ENCODE measurements at regions not wholly inside any gene's neighbourhood (a gene's known extent, or its start where the extent isn't known, plus 50 kb on each side); places are given as distances from the start of the nearest gene placed in this dataset.
"Not testable (repeated sequence)": the region's sequence is repeated elsewhere in the genome, so short reads cannot be mapped to it uniquely, and the experiment has no call there.

- ATAC-seq (no peak), DNase-seq (ENCODE audit: low spot score) (no peak)
- Mint-ChIP-seq H3K27ac (no peak overlapping the region), H3K36me3 (peaks cover 10% of the 10 kb centered on the region), H3K9me3 (peaks cover 41% of the 10 kb centered on the region), H3K4me3 (no peak overlapping the region), H3K4me1 (no peaks in the 10 kb centered on the region), H3K27me3 (ENCODE audit: low read depth) (no peaks in the 10 kb centered on the region)
- no peak for TF ChIP-seq ZNF396 (CRISPR knock-in tag; IDR thresholded peaks at IDR 0.05; ENCODE audit: borderline replicate concordance)
- TF ChIP-seq ZNF219 (CRISPR knock-in tag; IDR thresholded peaks at IDR 0.05; ENCODE audit: borderline replicate concordance) = no peak
- TF ChIP-seq ATF1 (CRISPR knock-in tag; IDR thresholded peaks at IDR 0.05) = no peak
- TF ChIP-seq ZBTB43 (CRISPR knock-in tag; IDR thresholded peaks at IDR 0.05) = no peak
- no peak for TF ChIP-seq ZNF317 (CRISPR knock-in tag; IDR thresholded peaks at IDR 0.05; ENCODE audit: borderline replicate concordance, low read depth)
- TF ChIP-seq NR2C2 (CRISPR knock-in tag; IDR thresholded peaks at IDR 0.05) = no peak
- no peak for TF ChIP-seq HMGA2 (CRISPR knock-in tag; IDR thresholded peaks at IDR 0.05)
- no peak for TF ChIP-seq TP53 (CRISPR knock-in tag; IDR thresholded peaks at IDR 0.05)
- no peak for TF ChIP-seq NR1H2 (CRISPR knock-in tag; IDR thresholded peaks at IDR 0.05)
- POLR2A ChIA-PET = no interaction called here
- CTCF ChIA-PET = no interaction called here
Measured at GRCh38 chr7:54439391-54439790, 102.8 kb upstream of the VSTM2A start.

DNA sequence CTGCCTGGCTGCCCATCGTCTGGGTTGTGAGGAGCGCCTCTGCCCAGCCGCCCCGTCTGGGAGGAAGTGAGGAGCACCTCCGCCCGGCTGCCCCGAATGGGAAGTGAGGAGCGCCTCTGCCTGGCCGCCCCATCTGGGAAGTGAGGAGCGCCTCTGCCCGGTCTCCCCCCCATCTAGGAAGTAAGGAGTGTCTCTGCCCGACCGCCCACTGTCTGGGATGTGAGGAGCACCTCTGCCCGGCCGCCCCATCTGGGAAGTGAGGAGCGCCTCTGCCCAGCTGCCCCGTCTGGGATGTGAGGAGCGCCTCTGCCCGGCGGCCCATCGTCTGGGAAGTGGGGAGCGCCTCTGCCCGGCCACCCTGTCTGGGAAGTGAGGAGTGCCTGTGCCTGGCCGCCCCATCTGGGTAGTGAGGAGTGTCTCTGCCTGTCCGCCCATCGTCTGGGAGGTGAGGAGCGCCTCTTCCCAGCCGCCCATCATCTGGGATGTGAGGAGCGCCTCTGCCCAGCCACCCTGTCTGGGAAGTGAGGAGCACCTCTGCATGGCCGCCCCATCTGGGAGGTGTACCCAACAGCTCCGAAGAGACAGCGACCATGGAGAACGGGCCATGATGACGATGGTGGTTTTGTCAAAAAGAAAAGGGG lies 98.0 kb upstream of the VSTM2A start:
- POLR2A ChIA-PET; DNase-seq (ENCODE audit: low spot score); H3K27ac Mint-ChIP-seq; H3K27me3 Mint-ChIP-seq (ENCODE audit: low read depth); ATAC-seq; H3K4me3 Mint-ChIP-seq; CTCF ChIA-PET: not testable (repeated sequence)
- H3K36me3 Mint-ChIP-seq = peaks cover 27% of the 10 kb centered on the region
- H3K4me1 Mint-ChIP-seq = peaks cover 17% of the 10 kb centered on the region
- H3K9me3 Mint-ChIP-seq = peaks cover 41% of the 10 kb centered on the region

DNA sequence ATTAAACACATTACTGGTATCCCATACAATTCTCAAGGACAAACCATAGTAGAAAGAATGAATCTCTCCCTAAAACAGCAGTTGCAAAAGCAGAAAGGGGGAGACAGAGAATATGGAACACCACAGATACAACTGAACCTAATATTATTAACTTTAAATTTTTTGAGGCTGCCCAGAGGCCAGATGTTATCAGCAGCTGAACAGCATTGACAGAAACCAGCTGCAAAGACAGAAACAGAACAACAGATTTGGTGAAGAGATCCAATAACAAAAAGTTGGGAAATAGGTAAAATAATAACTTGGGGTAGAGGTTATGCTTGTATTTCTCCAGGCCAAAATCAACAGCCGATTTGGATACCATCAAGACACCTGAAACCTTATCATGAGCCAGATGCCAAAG lies 89.0 kb upstream of the VSTM2A start:
- POLR2A ChIA-PET; ATAC-seq; H3K4me1 Mint-ChIP-seq; CTCF ChIA-PET; H3K27me3 Mint-ChIP-seq (ENCODE audit: low read depth); DNase-seq (ENCODE audit: low spot score); H3K4me3 Mint-ChIP-seq; H3K27ac Mint-ChIP-seq: not testable (repeated sequence)
- H3K36me3 Mint-ChIP-seq = peaks cover 76% of the 10 kb centered on the region
- H3K9me3 Mint-ChIP-seq = peaks cover 80% of the 10 kb centered on the region

DNA sequence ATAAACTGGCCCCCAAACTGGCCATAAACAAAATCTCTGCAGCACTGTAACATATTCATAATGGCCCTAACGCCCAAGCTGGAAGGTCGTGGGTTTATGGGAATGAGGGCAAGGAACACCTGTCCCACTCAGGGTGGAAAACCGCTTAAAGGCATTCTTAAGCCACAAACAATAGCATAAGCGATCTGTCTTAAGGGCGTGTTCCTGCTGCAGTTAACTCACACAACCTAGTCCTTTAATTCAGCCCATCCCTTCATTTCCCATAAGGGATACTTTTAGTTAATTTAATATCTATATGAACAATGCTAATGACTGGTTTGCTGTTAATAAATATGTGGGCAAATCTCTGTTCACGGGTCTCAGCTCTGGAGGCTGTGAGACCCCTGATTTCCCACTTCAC lies 87.5 kb upstream of the VSTM2A start:
- DNase-seq (ENCODE audit: low spot score) = not testable (repeated sequence)
- H3K9me3 Mint-ChIP-seq = peaks cover 84% of the 10 kb centered on the region

DNA sequence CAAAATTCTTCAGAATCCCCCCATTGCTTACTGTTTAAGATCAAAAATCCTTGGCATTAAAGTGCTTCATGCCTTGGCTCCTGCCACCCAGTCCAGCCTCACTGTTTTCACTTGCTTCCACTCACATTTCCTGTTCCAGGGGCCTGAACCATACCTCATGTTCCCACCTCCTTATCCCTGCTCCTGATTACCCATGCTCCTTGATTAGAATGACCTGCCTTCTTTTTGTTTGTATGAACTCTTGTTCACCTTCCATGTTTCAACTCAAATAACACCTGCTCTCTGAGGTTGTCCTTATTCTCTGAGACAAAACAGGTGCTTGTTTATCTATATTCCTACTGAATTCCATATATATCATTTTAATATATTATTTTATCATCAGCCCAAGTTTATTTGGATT lies 77.1 kb upstream of the VSTM2A start:
- H3K4me3 Mint-ChIP-seq = no peak overlapping the region
- H3K27ac Mint-ChIP-seq = no peak overlapping the region
- no peak for DNase-seq (ENCODE audit: low spot score)
- H3K27me3 Mint-ChIP-seq (ENCODE audit: low read depth) = no peaks in the 10 kb centered on the region; the same call in 1 of the 2 replicates
- TF ChIP-seq, protein P1, sequence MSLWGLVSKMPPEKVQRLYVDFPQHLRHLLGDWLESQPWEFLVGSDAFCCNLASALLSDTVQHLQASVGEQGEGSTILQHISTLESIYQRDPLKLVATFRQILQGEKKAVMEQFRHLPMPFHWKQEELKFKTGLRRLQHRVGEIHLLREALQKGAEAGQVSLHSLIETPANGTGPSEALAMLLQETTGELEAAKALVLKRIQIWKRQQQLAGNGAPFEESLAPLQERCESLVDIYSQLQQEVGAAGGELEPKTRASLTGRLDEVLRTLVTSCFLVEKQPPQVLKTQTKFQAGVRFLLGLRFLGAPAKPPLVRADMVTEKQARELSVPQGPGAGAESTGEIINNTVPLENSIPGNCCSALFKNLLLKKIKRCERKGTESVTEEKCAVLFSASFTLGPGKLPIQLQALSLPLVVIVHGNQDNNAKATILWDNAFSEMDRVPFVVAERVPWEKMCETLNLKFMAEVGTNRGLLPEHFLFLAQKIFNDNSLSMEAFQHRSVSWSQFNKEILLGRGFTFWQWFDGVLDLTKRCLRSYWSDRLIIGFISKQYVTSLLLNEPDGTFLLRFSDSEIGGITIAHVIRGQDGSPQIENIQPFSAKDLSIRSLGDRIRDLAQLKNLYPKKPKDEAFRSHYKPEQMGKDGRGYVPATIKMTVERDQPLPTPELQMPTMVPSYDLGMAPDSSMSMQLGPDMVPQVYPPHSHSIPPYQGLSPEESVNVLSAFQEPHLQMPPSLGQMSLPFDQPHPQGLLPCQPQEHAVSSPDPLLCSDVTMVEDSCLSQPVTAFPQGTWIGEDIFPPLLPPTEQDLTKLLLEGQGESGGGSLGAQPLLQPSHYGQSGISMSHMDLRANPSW (CRISPR knock-in tag; conservative IDR thresholded peaks at IDR 0.05; ENCODE audit: low read depth) = no peak
- TF ChIP-seq KAT7 (CRISPR knock-in tag; IDR thresholded peaks at IDR 0.05; ENCODE audit: borderline replicate concordance) (no peak), ATF6 (CRISPR knock-in tag; IDR thresholded peaks at IDR 0.05) (no peak), NFATC4 (CRISPR knock-in tag; IDR thresholded peaks at IDR 0.05) (no peak)
- POLR2A ChIA-PET = no interaction called here
- peaks cover 2% of the 10 kb centered on the region; the same call in 1 of the 2 replicates for H3K36me3 Mint-ChIP-seq
- no peaks in the 10 kb centered on the region for H3K4me1 Mint-ChIP-seq
- H3K9me3 Mint-ChIP-seq = peaks cover 49% of the 10 kb centered on the region
- no peak for ATAC-seq
- CTCF ChIA-PET = no interaction called here

More for the DNA sequence above, 87.5 kb upstream of the VSTM2A start:
- POLR2A ChIA-PET; ATAC-seq; CTCF ChIA-PET; H3K4me3 Mint-ChIP-seq; H3K27me3 Mint-ChIP-seq (ENCODE audit: low read depth); H3K4me1 Mint-ChIP-seq; H3K27ac Mint-ChIP-seq: not testable (repeated sequence)
- H3K36me3 Mint-ChIP-seq = peaks cover 80% of the 10 kb centered on the region

Data from WTC11 (cell line).